Hematopoietic multipotent progenitor cell treated with erythropoietin and hydrocortisone succinate and interleukin-3 and kit ligand, for 6 days (in vitro differentiated cells): ENCODE measurements at regions not wholly inside any gene's neighbourhood (a gene's known extent, or its start where the extent isn't known, plus 50 kb on each side); places are given as distances from the start of the nearest gene placed in this dataset.
"Not testable (repeated sequence)": the region's sequence is repeated elsewhere in the genome, so short reads cannot be mapped to it uniquely, and the experiment has no call there.

Experiments
- DNase-seq: peaks from one replicate; pipeline ENCODE4 v3.0.0-alpha.2; 2015

DNA sequence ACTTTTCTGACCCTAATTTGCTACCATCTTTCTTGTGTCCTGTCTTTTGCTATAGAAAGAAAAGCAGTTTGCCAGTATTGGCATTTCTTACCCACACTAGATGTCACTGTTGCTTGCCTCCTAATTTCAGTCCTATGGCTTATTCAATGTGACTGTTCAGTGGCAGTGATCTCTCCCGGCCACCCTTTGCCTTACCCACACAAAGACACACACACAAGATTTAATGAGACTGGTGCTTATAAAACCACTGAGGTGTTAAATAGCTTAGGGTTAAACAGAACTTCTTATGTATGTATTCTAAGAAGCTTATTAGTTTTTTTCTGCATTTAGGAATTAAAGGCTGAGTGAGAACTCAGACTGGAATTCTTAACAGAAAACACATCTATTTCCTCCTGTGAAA, 233.6 kb upstream of the ASCC3 start:
- peak; percentile 21 for DNase-seq

DNA sequence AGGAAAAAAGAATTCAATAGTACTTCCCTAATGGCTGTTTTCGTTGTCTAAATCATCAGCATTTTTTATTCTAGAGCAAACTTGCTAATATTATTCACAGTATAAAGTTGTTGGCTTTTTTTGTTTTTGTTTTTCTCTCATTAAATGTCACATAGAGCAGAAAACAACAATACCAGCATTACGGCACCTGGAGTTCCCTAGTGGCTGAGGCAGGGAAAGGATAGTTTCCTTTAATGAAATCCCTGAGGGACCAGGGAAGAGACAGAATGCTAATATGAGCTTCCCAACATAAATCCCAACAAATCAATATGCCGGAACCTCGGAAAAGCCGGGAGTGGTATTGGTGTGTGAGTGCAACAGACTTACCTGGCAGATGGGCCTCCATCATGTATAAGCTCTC, 235.2 kb upstream of the ASCC3 start:
- no peak for DNase-seq

DNA sequence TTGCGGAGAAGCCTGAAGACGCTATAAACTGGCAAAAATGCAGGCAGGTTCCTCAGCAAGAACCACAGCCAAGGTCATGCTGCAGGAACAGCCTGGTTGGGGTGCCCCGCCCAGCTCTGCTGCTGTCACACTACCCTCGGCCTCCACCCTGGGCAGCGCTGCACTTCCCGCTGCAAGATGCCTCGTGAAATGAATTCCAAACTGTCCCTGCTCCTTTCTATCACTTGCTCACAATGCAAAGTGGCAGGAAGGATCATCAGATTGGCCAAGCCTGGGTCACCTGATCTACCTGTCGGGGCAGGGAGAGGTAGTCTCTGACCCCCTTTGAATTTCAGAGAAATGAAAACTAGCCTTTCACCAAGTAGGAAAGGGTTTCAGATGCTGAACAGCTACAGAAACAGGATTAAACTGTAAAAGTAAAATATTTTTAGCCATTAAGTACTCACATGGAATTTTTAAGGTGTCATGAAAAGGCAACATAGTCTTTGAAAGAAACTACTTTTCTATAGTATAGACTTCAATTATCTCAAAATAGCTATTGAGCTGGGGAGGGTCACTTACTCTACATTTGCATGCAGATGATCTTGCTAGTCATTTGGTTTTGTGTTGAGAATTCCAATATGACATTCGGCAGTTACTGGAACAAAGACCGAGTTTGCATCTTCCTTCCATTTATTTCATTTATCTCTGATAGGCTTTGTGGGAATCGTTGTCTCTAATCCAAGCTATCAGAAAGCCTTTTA, 236.4 kb upstream of the ASCC3 start:
- DNase-seq, result no peak

DNA sequence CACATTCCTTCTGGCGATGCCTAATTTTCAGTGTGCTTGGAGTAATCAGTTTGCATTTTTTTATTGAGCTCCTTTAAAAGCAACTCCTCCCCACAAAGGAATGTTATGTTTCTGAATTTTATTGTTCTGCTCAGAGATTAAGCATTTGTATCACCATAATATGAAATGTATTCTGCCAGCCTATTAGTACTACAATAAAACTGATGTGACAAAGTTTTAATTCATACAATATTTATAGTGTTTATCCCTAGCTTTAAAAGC, 236.9 kb upstream of the ASCC3 start:
- no peak for DNase-seq

DNA sequence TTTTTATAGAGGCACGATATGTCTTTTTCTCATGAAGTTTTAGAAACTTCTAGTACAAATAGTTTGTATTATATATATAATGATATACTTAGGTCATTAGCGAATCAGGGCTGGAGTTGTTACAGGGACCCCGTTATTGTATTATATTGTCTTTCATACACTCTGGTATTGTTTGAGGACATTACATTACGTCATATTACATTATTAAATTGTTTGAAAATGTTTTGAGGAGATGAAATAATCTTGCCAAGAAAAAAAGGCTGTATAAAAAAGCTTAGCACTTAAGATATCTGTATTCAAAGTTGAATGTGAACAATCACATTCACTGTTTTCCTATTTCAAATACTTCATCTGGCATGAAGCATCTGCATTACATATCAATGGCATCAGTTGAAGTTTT, 239.6 kb upstream of the ASCC3 start:
- no peak for DNase-seq

DNA sequence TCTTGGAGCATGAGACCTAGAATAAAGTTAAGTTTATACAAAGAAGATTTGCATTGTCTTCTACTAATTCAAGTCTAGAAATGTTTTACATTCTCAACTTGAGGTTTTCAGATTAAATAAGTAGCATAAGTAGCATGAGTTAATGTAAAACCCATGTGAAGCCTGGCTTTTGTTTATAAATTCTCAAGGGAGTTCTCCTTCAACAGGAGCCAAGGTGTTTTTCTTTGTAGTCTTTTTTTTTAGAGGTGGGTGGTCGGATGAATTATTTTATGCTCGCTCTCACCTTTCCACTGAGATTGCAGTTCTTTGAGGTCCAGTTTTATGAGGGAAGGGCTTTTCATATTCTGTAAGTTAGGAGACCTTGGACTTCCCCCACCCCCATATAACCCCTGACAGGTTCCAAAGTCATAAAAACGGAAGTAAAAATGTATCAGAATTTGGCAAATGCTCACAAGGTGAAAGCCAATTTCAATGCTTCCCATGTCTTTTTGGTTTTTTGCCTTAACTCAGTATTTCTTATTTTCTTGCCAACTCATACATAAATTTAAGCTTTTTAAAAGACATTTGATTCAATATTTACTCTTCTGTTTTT, 244.3 kb upstream of the ASCC3 start:
- no peak for DNase-seq

DNA sequence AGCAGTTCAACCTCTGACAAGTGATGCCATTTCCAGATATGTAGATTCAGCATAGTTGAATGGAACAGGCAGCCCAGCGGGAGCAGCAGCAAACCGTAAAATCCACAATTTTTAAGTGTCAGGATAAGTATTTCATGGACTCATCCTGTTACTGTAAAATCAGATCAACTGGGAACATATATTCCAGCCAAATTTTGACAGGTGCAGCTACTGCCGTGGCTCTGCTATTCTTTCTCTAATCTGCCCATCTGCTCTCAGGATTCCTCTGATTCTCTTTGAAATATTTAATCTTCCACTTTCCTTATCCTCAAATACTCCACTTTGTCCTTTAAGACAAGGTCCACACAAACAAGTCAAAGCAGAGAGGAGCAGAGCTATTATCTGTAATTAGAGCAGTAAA, 245.4 kb upstream of the ASCC3 start:
- no peak for DNase-seq

DNA sequence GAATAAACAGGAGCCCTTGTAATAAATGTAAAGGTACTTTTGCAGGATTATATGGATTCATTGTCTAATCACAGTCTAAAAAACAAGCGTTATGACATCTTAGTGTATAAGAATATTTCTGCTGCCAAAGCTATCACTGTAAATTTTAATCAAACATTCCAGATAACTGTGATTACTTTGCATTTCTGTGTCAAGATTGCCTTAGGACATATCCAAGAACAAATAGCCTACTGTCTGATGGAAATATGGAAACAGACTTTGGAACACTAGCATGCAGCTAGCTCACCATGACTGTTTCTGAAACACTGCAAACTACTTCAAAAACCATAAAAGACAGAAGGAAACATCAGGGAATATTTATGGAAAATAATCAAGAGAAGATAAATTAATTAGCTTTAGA, 248.7 kb upstream of the ASCC3 start:
- no peak for DNase-seq

DNA sequence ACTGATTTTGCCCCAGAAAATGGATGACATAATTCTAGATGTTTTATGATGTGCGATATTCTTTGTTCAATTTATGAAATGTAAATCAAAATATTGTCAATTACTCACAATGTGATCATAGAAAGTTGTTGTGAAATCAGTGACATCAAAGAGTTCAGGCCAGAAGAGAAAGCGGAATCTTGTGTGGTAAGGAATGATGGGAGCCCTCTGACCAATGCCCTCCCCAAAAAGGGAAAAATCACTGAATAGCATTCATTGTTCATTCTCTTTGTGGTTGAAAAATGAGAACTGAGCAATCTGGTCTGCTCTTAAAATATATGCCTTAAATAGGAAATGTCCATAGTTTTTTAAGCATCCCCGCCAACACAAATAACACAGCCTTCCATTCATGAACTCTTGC, 247.1 kb upstream of the GRIK2 start:
- no peak for DNase-seq

DNA sequence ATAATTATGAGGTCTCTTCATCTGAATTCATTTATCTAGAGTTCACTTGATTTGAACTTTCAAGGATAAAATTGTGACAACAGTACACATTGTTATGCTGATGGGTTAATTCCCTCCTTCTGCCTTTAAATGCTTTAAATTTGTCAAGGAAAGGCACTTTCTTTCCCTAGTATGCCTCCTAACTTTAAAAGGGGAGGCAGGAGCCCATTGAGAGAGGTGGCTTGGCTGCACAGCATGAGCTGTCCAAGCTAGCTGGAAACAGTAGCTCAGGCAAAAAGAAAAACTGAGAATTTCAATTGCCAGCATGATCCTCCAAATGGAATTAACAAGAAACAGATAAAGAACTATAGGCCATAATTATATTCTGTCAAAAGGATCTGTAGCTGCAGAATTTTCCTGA, 243.3 kb upstream of the GRIK2 start:
- DNase-seq, result no peak

DNA sequence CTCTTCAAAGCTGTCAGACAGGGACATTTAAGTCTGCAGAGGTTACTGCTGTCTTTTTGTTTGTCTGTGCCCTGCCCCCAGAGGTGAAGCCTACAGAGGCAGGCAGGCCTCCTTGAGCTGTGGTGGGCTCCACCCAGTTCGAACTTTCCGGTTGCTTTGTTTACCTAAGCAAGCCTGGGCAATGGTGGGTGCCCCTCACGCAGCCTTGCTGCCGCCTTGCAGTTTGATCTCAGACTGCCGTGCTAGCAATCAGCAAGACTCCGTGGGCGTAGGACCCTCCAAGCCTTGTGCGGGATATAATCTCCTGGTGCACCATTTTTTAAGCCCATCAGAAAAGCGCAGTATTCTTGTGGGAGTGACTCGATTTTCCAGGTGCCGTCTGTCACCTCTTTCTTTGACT, 235.9 kb upstream of the GRIK2 start:
- DNase-seq, result not testable (repeated sequence)

DNA sequence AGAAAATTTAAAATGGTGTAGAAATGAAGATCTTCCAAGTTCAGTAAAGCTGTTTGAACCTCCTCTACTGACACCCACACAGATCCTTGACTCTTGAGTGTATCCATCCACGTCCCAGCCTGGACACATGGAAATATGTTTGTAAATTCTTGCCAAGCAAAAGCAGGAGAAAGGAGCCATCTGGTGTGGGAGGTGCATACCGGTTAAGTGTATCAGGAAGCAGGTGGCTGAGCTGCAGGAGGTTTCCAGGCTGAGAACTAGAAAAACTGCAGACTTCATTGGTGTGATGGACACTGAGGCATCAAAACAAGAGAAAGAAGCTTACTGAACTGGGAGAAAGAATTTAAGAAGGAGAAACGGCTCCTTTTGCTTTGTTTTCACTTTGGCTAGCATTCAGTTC, 229.9 kb upstream of the GRIK2 start:
- DNase-seq, result no peak

DNA sequence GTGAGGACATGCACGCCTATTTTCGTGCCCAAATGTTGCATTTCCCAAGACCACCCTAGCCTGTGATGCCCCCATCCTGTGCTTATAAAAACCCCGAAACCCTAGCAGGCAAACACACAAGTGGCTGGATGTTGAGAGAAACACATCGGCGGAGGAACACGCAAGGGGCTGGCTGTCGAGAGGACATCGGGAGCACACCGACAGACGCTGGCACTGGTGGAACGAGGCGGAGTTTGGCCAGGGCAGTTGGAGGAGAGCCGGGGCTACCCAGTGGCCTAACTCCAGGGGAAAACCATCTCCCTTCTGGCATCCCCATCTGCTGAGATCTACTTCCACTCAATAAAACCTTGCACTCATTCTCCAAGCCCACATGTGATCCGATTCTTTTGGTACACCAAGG, 225.9 kb upstream of the GRIK2 start:
- no peak for DNase-seq

DNA sequence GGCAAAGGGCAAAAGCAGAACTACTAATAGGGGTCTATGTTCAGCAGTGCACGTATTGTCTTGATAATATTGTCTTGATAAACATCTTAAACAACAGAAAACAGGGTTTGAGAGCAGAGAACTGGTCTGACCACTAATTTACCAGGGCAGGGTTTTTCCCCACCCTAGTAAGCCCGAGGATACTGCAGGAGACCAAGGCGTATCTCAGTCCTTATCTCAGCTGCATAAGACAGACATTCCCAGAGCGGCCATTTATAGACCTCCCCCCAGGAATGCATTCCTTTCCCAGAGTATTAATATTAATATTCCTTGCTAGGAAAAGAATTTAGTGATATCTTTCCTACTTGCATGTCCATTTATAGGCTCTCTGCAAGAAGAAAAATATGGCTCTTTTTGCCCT, 222.5 kb upstream of the GRIK2 start:
- not testable (repeated sequence) for DNase-seq

DNA sequence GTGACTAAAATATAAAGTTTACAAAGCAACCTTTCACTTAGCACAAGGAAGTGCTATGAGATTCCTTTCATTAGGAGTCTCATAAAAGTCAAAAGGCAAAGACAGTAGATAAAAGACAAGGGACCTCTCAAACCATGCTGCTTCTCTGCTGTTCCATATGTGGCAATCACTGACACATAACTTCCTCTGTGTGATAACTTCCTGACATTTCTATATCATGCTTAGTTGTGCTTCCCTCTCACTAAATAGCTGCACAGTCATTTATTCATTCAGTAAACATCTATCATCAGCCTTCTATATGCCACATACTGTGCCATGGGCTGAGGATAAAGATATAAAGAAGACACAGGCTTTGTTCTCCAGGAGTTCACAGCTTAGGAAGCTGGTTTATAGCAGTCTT, 214.8 kb upstream of the GRIK2 start:
- DNase-seq, result no peak

DNA sequence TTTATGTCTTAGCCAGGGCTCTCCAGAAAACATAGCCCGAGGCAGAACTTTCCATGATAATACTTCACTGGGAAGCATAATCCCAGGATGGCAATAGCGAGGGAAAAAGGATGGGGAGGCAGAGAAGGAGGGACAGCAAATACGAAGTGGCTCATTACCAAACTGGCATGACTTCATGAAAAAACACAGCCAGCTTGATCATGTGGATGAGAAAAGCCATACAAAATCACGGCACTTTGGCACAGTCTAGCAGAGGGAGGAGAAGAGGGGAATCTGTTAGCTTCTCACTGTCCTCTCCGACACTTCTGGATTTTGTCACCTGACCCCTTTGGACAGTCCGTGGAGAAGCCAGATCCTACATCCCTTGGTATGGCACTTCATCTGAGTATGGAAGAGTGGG, 212.5 kb upstream of the GRIK2 start:
- no peak for DNase-seq

DNA sequence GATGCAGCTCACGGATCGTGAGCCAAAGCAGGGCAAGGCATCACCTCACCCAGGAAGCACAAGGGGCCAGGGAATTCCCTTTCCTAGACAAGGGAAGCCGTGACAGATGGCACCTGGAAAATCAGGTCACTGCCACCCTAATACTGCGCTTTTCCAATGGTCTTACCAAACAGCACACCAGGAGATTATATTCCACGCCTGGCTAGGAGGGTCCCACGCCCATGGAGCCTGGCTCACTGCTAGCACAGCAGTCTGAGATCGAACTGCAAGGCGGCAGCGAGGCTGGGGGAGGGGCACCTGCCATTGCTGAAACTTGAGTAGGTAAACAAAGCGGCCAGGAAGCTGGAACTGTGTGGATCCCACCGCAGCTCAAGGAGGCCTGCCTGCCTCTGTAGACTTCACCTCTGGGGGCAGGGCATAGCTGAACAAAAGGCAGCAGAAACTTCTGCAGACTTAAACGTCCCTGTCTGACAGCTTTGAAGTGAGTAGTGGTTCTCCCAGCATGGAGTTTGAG, 205.2 kb upstream of the GRIK2 start:
- not testable (repeated sequence) for DNase-seq

DNA sequence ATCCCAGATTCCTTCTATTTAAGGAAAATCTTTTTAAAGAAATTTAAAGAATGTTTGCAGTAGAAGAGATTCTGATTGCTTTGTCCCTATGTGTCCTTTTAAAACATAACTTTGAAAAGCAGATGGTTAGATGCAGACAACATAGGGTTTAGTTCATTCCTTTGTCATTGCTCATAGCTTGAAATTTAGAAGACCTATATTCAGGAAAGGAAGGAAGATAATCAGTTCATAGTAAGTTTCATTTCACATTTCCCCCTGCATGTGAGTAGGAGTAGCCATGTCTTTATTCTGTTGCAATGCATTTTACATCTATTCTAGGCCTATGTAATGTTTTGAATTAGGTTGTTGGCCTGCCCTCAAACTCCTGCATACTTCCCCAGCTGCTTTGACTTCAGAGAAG, 197.9 kb upstream of the GRIK2 start:
- no peak for DNase-seq

DNA sequence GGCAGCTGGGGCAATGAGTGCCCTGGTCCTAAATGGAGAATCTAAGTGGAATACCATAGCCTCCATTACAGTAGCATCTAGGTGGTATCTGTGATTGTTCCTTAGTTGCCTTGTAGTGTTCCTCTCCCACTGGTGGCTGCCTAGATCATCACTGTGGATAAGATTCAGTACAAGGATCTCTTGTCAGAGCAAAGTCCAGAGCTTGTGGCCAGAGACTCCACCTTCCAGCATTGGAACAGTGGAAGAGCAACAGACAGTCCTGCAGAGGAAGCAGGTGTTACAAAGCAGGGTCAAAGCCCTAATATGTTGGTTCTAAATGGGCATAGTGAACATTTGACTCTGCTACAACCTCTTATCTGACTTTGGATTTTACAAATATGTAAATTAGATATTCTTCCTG, 194.1 kb upstream of the GRIK2 start:
- DNase-seq, result no peak

DNA sequence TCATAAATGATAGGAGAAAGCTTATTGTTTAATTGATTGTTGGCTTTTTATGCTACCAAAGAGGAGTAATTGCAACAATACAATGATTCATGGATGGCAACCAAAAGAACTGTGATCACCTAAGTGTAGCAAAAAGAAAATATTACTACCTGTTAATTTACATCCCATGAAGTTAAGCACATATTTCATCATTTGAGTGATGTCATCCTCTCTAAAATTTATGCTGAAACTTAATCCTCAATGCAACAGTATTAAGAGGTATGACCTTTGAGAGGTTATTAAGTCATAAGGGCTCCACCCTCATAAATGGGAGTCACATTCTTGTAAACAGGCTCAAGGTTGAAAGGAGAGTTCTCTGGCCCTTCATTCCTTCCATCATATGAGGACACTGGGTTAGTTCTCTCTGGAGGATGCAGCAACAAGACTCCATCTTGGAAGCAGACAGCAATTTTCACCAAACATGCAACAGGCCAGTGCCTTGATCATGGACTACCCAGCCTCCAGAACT, 190.6 kb upstream of the GRIK2 start:
- no peak for DNase-seq

DNA sequence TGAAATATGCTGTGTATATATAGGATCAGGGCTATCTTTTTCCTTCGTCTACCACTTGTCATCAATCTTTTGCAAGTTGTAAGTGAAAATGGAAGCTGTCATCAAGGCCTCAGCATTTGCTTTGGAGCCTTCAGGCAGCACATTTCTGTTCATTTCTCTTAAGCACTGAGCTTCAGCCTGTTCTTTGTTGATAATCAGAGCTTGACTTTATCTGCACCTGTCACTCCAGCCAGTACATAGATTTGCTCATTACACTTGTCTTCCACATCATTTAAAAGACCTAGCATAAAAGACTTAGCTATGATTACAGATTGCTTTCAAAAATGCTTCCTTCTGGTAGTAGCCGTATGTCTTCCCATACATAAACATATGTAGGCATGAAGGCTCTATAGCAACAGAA, 189.8 kb upstream of the GRIK2 start:
- no peak for DNase-seq

DNA sequence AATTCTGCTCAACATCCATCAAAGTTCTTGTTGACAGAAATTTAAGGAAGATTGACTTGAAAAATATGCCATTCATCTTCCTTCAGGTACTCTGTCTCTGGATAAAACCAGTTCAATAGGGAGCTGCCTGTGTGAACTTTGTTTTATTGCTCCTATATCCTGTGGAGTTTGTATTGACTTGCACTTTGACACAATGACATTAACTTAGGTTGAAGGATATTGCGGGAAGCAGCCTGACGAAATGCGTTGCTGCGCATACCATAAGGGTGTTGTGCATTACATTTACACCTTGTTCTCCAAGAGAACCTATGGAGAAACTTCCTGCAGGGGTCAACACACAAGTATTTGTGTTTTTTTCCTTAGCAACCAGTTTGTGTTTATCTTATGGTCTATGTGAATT, 185.4 kb upstream of the GRIK2 start:
- no peak for DNase-seq

DNA sequence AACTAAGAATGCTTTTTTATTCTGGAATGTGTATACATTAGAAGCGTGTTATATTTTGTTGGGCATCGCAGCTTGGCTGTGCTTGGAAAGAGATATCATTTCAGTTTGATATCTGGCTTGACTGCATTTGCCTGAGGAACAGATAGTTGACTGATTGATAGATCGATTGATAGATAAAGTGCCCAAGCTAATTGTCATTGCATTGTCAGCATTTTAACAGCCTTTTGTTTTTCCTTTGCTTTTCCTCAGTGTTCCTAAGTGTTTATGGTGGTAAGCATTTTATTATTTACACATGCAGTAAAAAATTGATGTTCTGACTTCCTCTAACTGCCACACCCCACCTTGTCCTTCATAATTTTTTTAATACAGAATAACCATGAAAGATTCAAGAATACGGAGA, 180.9 kb upstream of the GRIK2 start:
- DNase-seq, result no peak

DNA sequence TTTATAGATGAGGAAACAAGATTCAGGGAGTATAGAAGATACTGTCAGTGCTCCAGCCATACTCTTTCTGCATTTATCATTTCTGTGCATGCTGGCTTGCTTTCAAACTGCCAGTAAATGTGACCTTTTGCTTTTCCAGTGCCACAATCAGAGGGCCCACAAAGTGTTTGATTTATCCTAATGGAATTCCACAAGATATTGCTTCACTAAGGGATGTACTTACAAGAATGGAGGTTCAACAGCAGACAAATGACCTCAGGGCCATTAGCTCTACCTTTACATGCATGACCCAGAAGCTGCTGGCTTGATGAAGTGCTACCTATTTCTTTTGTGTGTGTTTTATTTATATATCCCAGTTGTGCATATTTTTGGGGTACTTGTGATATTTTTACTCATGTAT, 171.5 kb upstream of the GRIK2 start:
- DNase-seq, result no peak

DNA sequence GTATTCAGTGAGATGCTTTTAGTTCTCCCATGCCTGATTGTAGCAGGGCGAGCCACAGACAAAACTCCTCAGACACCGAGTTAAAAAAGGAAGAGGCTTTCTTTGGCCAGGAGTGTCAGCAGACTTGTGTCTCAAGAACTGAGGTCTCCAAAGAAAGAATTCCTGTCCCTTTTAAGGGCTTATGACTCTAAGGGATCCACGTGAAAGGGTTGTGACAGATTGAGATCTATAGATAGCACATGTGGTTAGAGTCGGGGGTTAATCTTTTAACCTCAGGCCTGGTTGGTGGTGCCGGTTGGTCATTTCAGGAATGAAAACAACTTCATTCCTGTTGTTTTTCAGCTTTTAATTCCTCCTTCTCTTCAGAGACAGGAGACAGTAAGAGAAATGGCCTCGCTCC, 168.8 kb upstream of the GRIK2 start:
- DNase-seq, result no peak
